ES-I3 (cell line): ENCODE measurements at regions not wholly inside any gene's neighbourhood (a gene's known extent, or its start where the extent isn't known, plus 50 kb on each side); places are given as distances from the start of the nearest gene placed in this dataset.

Experiments
- H3K36me3 ChIP-seq: 2 replicates; pipeline ENCODE4 v1.6.1; 2013; ENCODE audit warnings: mild to moderate bottlenecking, low read length, control low read depth, moderate library complexity; ENCODE audit not compliant: insufficient read depth
- H3K4me1 ChIP-seq: 2 replicates; pipeline ENCODE4 v1.6.1; 2013; ENCODE audit warnings: mild to moderate bottlenecking, control low read depth, low read length; ENCODE audit not compliant: insufficient read depth
- H3K9ac ChIP-seq: 2 replicates; pipeline ENCODE4 v1.6.1; 2013; ENCODE audit warnings: low read depth, mild to moderate bottlenecking, low read length, moderate library complexity
- H3K9me3 ChIP-seq: 2 replicates; pipeline ENCODE4 v1.6.1; 2013; ENCODE audit warnings: mild to moderate bottlenecking, low read length, moderate library complexity; ENCODE audit not compliant: control insufficient read depth, insufficient read depth

- H3K9me3 ChIP-seq = no peaks in the 10 kb centered on the region
- no peaks in the 10 kb centered on the region for H3K36me3 ChIP-seq
- peaks cover 6% of the 10 kb centered on the region for H3K4me1 ChIP-seq
- no peak overlapping the region for H3K9ac ChIP-seq
Measured at GRCh38 chr4:153067376-153067775, 131.3 kb downstream of the FHDC1 start.

GRCh38 chr4:153068751-153069150 lies 132.6 kb downstream of the FHDC1 start:
- no peak overlapping the region for H3K9ac ChIP-seq
- peaks cover 6% of the 10 kb centered on the region for H3K4me1 ChIP-seq
- H3K9me3 ChIP-seq = no peaks in the 10 kb centered on the region
- no peaks in the 10 kb centered on the region for H3K36me3 ChIP-seq

- H3K4me1 ChIP-seq = peaks cover 6% of the 10 kb centered on the region
- H3K9me3 ChIP-seq = no peaks in the 10 kb centered on the region
- no peaks in the 10 kb centered on the region for H3K36me3 ChIP-seq
- no peak overlapping the region for H3K9ac ChIP-seq
Measured at GRCh38 chr4:153071958-153072598, 132.2 kb upstream of the TRIM2 start.

GRCh38 chr4:153072661-153073060 lies 131.6 kb upstream of the TRIM2 start:
- Histone ChIP-seq H3K9me3 (no peaks in the 10 kb centered on the region), H3K9ac (no peak overlapping the region), H3K4me1 (peaks cover 4% of the 10 kb centered on the region), H3K36me3 (no peaks in the 10 kb centered on the region)

GRCh38 chr4:153074486-153074885 lies 129.8 kb upstream of the TRIM2 start:
- no peaks in the 10 kb centered on the region for H3K4me1 ChIP-seq
- no peaks in the 10 kb centered on the region for H3K36me3 ChIP-seq
- H3K9ac ChIP-seq = no peak overlapping the region

GRCh38 chr4:153074936-153075630 lies 129.2 kb upstream of the TRIM2 start:
- Histone ChIP-seq H3K9ac (no peak overlapping the region), H3K36me3 (no peaks in the 10 kb centered on the region), H3K9me3 (no peaks in the 10 kb centered on the region), H3K4me1 (no peaks in the 10 kb centered on the region)

More at GRCh38 chr4:153074486-153074885, 129.8 kb upstream of the TRIM2 start:
- H3K9me3 ChIP-seq = no peaks in the 10 kb centered on the region

GRCh38 chr4:153075836-153076518 lies 128.3 kb upstream of the TRIM2 start:
- no peaks in the 10 kb centered on the region for H3K9me3 ChIP-seq
- no peaks in the 10 kb centered on the region for H3K36me3 ChIP-seq
- no peak overlapping the region for H3K9ac ChIP-seq
- H3K4me1 ChIP-seq = no peaks in the 10 kb centered on the region

GRCh38 chr4:153076861-153077260 lies 127.4 kb upstream of the TRIM2 start:
- H3K9ac ChIP-seq = no peak overlapping the region
- no peaks in the 10 kb centered on the region for H3K9me3 ChIP-seq
- H3K4me1 ChIP-seq = 0 out of 2 replicates have a peak, but pooled peaks cover 2% of the 10 kb centered on the region
- H3K36me3 ChIP-seq = no peaks in the 10 kb centered on the region

- Histone ChIP-seq H3K9ac (no peak overlapping the region), H3K9me3 (no peaks in the 10 kb centered on the region), H3K36me3 (no peaks in the 10 kb centered on the region), H3K4me1 (peaks cover 20% of the 10 kb centered on the region)
Measured at GRCh38 chr4:153079857-153080391, 124.3 kb upstream of the TRIM2 start.

- Histone ChIP-seq H3K4me1 (peaks cover 28% of the 10 kb centered on the region), H3K9ac (no peak overlapping the region), H3K9me3 (no peaks in the 10 kb centered on the region), H3K36me3 (no peaks in the 10 kb centered on the region)
Measured at GRCh38 chr4:153081006-153081580, 123.2 kb upstream of the TRIM2 start.

- no peaks in the 10 kb centered on the region for H3K36me3 ChIP-seq
- H3K9ac ChIP-seq = no peak overlapping the region
- no peaks in the 10 kb centered on the region for H3K9me3 ChIP-seq
- H3K4me1 ChIP-seq = peaks cover 29% of the 10 kb centered on the region
Measured at GRCh38 chr4:153081693-153082092, 122.5 kb upstream of the TRIM2 start.

- peaks cover 29% of the 10 kb centered on the region for H3K4me1 ChIP-seq
- H3K9me3 ChIP-seq = no peaks in the 10 kb centered on the region
- H3K36me3 ChIP-seq = no peaks in the 10 kb centered on the region
- H3K9ac ChIP-seq = no peak overlapping the region
Measured at GRCh38 chr4:153082322-153083301, 121.6 kb upstream of the TRIM2 start.

GRCh38 chr4:153083447-153083947 lies 120.7 kb upstream of the TRIM2 start:
- 0 out of 2 replicates have a peak overlapping the region, but pooled peaks have one; percentile 25 for H3K9ac ChIP-seq
- H3K4me1 ChIP-seq = peaks cover 29% of the 10 kb centered on the region
- H3K36me3 ChIP-seq = no peaks in the 10 kb centered on the region
- H3K9me3 ChIP-seq = no peaks in the 10 kb centered on the region
